ENCODE measurements at regions not wholly inside any gene's neighbourhood (a gene's known extent, or its start where the extent isn't known, plus 50 kb on each side); places are given as distances from the start of the nearest gene placed in this dataset.

- no peaks in the 10 kb centered on the region for H3K36me3 ChIP-seq (ENCODE audit: control insufficient read depth in 4 of 4, insufficient read depth in 3 of 4, low read depth in 1 of 4, low read length in 3 of 4)
- no peak overlapping the region for H3K9ac ChIP-seq (ENCODE audit: low read depth in 1 of 2, low read length in 2 of 2)
- WGBS, result 74% methylated on average over 3 of the region's 3 CpGs
- no peaks in the 10 kb centered on the region for H3K27me3 ChIP-seq (ENCODE audit: control insufficient read depth in 4 of 4, insufficient read depth in 4 of 4, low read length in 3 of 4)
- no peak for DNase-seq (ENCODE audit: low spot score)
- no peaks in the 10 kb centered on the region for H3K9me3 ChIP-seq (ENCODE audit: control insufficient read depth in 4 of 4, low read length in 3 of 4)
- no peaks in the 10 kb centered on the region for H3K4me1 ChIP-seq (ENCODE audit: control insufficient read depth in 4 of 4, insufficient read depth in 4 of 4, low read length in 3 of 4)
- no peak overlapping the region for H3K27ac ChIP-seq (ENCODE audit: low read depth in 1 of 2, low read length in 2 of 2)
- TF ChIP-seq ATF3 (IDR thresholded peaks at IDR 0.05) (no peak), SP1 (IDR thresholded peaks at IDR 0.05) (no peak), ZBTB33 (IDR thresholded peaks at IDR 0.05) (no peak), EGR1 (IDR thresholded peaks at IDR 0.05; ENCODE audit: low read depth in 2 of 2) (no peak), REST (IDR thresholded peaks at IDR 0.05) (no peak), RAD21 (IDR thresholded peaks at IDR 0.05) (no peak), TAF1 (conservative IDR thresholded peaks at IDR 0.05) (no peak), JUND (IDR thresholded peaks at IDR 0.05) (no peak), GABPA (IDR thresholded peaks at IDR 0.05 in 1 of 2, conservative IDR thresholded peaks at IDR 0.05 in 1 of 2) (no peak), CTCF (IDR thresholded peaks at IDR 0.05; ENCODE audit: low read depth, low read length, missing input control) (no peak), HNF4A (conservative IDR thresholded peaks at IDR 0.05) (no peak), HNF4G (IDR thresholded peaks at IDR 0.05) (no peak), MAX (IDR thresholded peaks at IDR 0.05) (no peak), RXRA (IDR thresholded peaks at IDR 0.05) (no peak), FOXA1 (IDR thresholded peaks at IDR 0.05) (no peak), FOXA2 (IDR thresholded peaks at IDR 0.05) (no peak), YY1 (IDR thresholded peaks at IDR 0.05) (no peak), NR2F2 (IDR thresholded peaks at IDR 0.05) (no peak)
- no peak overlapping the region for H3K4me3 ChIP-seq (ENCODE audit: low read depth in 1 of 3, low read length in 3 of 3)
Measured at GRCh38 chr10:61262486-61263261, 190.5 kb downstream of the TMEM26 start.

Data from liver (tissue), 8 donors.